ENCODE measurements at regions not wholly inside any gene's neighbourhood (a gene's known extent, or its start where the extent isn't known, plus 50 kb on each side); places are given as distances from the start of the nearest gene placed in this dataset.
"Not testable (repeated sequence)": the region's sequence is repeated elsewhere in the genome, so short reads cannot be mapped to it uniquely, and the experiment has no call there.

DNA sequence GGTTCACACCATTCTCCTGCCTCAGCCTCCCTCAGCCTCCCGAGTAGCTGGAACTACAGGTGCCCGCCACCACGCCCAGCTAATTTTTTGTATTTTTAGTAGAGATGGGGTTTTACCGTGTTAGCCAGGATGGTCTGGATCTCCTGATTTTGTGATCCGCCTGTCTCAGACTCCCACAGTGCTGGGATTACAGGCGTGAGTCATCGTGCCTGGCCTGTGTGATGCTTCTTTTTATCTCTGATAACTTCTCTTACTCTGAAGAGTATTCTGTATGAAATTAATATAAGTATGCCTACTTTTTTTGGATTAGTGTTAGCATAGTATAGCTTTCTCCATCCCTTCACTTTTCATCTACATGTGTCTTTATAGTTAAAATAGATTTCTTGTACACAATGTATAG, 180.8 kb upstream of the GALNT15 start:
- not testable (repeated sequence) for DNase-seq

DNA sequence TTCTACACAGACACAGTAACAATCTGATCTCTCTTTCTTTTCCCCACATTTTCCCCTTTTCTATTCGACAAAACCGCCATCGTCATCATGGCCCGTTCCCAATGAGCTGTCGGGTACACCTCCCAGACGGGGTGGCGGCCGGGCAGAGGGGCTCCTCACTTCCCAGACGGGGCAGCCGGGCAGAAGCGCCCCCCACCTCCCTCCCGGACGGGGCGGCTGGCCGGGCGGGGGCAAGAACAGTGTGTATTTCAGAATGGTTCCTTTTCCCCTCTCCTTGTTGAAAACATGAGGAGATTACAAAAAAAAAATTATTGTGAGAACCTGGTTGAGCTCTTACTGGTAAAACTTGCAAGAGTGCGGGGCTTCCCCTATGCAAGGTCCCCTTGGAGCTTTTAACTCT, 178.0 kb upstream of the GALNT15 start:
- DNase-seq: not testable (repeated sequence)

DNA sequence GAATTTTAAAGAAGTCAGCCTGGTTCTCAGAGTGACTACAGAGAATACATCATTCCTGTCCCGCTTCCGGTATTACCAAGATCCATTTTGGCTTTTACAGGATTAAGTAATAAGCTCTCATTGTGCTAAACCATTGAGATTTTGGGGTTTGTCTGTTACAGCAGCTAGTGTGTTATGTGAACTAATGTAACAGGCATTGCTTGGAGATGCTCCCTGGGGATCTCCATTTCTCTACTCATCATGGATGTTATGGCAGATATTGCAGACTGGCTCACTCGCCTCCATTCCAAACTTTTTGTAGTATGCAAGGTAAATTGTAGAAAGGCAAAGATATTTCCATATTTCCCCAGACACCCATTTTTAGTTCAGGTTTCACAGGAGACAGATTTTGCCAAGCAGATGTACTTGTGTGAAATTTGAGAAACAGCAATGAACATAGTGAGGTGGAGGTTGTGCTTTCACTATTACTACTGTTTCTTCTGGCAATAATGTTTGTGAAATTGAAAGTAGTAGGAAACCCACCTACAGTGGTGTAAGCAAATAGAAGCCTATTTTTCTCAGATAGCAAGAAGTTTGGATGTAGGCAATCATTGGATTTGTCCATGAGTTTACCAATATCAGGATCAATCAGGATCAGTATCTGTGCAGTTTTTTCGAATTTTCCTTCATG, 177.1 kb upstream of the GALNT15 start:
- DNase-seq: no peak

DNA sequence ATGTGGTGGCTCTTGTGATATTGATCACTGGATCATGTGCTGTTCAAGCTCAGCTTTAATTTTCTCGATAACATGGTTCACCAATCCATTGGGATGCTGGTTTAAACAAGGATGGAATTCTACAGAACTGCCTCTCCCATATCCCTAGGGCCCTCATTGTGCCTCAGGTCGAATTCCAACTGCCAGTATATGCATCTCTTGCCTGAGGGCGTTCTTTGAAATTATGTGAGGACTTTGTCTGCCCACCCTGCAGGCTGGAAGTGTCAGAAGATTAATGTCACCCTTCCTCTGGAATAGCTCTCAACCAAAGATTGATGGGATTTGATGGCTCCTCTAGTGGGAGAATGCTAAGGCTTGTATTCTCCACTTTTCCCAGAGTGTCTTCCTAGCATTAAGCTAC, 175.6 kb upstream of the GALNT15 start:
- DNase-seq: no peak

DNA sequence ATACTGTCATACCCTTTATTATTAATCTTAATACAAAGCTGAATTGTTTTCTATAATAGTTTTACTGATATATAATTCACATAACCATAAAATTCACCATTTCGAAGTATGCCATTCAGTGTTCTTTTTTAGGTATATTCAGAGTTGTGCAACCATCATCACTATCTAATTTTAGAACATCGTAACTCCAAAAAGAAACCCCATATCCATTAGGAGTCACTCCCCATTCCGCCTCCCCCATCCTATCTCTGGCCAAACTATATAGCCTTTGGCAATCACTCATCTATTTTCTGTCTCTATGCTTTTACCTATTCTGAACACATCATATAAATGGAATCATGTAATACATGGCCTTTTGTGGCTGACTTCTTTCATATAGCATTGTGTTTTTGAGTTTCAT, 169.7 kb upstream of the GALNT15 start:
- no peak for DNase-seq

DNA sequence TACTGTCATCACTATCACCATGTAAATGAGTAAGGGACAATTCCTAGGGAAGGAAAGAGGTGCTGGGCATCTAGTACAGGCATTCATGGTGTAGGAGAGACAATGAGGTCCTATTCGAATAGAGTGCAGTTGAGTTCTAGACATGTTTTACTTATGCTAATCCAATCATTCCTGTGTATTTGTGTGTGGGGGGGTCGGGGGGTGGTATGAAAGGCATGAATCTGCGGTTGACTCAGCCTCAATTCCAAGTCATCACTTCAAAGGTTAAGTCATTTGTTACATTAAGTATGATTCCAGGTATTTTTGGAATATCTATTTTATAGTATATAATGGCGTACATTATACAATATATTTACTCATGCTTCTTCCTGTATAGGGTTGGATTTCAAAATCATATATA, 163.1 kb upstream of the GALNT15 start:
- no peak for DNase-seq

DNA sequence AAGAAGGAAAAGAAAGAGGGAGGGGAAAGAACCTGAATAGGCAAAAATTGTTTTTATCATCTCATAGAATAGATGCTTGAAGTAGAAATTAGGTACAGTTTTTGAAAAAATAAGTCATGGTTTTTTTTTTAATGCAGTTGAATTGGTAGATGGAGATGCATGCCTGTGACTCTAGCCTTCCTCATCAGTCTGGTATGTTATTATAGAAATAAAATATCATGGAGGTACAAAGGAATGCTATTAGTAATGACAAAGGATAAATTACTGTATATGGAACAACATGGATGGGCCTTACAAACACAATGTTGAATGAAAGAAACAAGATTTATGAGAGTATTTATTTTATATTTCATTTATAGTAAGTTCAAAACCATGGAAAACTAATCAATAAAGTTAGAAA, 162.4 kb upstream of the GALNT15 start:
- no peak for DNase-seq

DNA sequence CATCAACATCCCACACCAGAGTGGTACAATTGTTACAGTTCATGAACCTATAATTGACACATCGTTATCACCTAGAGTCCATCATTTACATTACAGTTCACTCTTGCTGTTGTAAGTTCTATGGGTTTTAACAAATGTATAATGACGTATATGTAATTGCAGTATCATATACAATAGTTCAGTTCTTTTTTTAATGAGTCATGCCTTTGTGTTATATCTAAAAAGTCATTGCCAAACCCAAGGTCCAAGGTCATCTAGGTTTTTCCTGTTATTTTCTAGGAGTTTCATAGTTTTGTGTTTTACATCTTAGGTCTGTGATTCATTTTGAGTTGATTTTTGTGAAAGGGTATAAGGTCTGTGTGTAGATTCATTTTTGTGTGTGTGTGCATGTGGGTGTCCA, 160.9 kb upstream of the GALNT15 start:
- DNase-seq: no peak

DNA sequence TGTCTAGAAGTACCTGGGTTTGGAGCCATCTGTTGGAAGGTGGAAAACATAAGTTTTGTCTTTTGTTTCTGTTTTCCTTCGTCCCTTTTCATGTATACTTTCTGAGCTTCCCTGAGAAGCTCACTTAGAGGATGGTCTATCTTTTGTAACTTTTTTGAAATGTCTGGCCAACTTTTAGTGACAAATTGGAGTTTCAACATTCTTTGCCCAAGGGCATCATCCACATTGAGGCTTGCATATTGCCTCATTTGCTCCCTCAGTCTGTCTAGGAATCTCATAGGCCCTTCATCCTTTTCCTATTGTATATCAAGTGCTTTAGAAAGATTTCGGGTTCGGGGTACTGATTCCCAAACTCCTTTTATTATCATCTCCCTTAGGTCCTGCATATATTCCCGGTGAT, 152.7 kb upstream of the GALNT15 start:
- DNase-seq: not testable (repeated sequence)

DNA sequence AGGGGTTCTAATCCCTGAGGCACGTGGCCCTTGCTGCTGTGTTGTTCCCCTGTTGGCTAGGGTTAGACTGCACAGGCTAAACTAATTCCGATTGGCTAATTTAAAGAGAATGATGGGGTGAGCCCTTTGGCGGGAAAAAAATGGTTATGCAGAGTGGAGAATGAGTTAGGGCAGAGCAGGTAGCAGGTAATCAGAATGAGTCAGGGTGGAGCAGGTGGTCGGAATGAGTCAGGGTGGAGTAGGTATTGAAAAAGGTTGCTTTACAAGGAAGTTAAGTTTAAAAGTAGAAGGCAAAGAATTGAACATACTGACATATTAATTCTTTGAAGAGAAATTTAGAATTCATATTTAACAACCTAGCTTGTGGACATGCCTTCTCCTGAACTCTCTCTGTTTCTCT, 150.6 kb upstream of the GALNT15 start:
- not testable (repeated sequence) for DNase-seq

DNA sequence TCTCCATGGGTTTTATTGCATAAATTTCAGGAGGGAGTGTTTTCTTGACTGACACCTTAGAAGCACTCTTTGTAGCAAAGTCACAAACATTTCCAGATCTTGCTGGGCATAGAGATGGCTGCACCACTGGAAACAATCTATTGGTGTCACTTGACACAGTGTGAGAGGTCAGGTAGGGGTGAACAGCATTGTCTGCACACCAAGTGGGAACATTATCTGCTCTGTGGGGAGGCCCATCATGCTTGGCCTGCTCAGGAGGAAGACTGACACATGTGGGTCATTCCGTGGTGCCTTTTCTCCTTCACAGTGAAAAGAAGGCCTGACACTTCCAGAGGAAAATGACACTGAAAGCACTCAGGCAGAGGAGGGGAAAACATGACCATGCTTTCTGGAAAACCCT, 149.9 kb upstream of the GALNT15 start:
- DNase-seq: no peak

DNA sequence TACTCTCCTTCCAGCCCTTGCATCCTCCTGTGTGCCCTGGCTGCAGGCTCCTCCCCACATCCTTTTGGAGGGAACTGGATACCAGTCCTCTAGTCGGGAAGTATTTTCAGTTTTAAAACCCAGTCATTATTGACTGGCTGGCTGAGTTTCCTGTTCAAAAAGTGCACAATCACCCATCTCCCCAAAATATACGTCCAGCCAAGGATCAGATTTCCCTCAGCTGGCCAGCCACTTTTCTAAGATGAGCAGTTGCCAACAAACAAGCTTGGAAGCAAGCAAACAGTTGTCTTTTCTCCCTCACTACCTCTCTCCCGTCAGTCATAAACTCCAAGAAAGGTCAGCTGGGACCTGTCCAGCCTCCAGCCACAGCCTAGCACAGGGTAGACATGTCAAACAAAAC, 147.7 kb upstream of the GALNT15 start:
- DNase-seq: no peak

DNA sequence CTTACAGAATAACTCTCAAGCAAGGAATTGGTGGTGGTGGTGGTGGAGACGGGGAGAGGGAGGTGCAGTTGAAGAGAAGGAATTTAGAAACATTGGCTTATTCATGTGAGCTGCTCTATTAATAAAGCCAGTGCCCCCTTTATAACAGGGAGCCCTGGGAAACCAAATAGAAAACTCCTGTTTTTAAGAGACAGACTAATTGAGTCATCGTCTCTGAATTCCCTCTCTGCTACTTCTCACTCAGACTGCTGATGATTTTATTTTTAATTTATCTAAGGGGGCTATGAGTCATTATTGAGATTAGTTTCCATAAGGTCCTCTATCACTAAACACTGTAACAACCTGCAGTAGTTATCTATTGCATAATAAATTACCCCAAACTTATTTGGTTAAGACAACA, 145.9 kb upstream of the GALNT15 start:
- DNase-seq: no peak

DNA sequence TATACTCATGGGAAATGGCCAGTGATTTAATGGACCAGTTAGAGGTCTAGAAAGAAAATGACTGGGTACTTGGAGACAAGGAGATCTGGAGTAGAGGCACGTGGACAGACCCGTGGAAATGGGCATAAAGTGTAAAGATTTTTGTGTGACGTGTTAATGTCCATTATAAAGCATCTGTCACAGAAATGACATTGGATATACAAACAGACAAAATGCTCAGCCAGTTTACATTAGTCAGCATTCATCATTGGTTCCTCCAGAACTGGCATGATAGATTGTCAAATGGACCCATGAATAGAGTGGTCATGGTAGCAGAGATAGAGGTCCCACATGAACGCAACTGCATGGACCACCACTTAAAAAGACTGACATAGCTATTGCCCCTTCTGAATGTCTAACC, 144.1 kb upstream of the GALNT15 start:
- DNase-seq: no peak

DNA sequence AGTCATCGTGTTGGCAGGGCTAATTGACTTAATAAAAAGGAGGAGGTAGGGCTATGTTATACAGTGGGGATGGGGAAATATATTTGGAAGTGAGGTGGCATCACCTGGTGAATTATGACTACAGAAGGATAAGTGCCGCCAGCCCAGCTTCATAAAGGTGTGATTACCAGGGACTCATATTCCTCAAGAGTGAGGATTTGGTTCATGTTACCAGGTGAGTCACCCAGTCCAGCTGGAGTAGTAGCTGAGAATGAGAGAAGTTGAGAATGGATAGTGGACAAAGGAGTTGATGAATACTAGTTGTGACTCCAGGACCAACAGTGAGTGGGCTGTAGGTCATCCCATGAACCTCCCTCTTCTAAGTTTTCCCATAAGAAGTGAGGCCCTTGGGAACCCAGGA, 143.0 kb upstream of the GALNT15 start:
- DNase-seq: no peak

DNA sequence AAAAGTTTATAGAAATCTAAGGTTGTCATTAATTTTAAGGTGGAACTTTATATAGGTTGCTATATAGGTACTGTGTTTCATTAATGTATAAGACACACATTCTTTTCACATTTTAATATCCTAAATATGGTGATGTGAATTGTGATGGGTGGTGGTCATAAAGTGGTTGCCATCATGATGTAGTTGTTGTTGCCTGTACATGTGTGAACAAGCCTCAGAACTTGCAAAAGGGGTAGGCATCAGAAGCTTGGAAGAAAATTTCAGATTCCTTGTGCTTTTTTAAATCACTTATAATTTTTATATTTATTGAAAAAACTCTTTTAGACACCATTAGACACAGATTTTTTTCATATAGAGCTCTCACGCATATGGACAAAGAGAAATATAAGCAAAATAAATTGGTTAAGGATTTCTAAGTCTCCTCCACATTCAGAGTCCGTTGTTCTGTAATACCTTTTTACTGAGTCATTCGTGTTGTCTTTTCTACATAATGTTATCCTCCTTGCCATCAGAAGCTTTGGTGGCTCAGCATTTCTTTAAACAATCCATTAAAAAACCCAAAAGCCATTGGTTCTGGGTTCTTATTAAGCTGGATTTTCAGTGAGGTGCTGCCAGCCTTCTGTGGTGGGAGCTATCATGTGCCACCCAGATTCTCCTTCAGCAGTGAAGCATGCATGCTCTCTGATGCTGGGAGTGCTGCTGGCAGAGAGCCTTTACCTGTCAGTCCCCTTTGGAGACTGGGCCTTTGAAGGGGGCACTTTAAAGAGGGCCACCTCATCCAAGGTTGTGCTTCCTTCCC, 140.4 kb upstream of the GALNT15 start:
- no peak for DNase-seq

DNA sequence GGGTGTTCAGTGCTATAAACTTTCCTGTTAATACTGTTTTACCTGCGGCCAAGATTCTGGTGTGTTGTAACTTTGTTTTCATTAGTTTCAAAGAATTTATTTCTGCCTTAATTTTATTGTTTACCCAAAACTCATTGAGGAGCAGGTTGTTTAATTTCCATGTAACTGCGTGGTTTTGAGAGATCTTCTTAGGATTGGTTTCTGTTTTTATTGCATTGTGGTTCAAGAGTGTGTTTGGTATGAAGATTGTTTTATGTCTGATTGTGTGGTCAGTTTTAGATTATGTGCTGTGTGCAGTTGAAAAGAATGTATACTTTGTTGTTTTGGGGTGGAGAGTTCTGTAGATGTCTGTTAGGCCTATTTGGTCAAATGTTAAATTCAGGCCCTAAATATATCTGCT, 133.5 kb upstream of the GALNT15 start:
- no peak for DNase-seq

DNA sequence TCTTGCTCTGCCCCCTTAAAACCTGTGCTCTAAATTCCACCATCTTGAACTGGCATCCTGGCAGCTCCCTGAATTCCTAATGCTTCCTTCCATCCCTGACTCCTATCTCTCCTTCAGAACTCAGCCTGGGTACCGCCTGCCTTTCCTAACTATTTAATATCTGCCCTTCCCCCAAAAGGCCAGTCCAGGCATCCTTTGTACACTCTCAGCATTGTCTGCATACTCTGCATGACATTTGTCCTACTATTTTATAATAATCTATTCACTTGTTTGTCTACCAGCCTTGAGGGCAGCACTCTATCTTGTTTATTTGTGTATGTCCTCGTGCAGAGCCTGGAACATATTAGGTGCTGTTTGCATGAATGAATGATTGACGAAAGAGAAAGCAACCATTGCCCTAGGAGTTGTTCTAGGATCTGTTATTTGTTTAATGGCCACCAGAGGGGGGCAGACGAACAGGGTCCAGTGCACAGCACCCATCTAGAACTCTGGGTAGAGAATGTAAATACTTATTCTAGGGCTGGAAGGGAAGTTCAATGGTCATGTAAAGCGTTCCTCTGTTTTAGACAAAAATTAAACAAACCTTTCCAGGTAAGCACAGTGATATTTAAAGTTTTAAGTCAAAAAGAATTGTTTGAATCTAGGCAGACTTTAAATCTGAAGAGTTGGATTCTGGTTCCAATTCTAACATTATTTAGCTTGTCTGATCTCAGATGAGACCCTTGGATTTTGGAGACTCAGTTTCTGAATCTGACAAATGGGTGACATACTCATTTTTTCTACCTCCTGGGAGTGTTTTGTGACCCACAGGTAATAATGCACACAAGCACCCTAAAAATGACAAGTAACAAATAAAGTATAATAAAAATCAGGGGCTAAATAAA, 125.8 kb upstream of the GALNT15 start:
- no peak for DNase-seq

DNA sequence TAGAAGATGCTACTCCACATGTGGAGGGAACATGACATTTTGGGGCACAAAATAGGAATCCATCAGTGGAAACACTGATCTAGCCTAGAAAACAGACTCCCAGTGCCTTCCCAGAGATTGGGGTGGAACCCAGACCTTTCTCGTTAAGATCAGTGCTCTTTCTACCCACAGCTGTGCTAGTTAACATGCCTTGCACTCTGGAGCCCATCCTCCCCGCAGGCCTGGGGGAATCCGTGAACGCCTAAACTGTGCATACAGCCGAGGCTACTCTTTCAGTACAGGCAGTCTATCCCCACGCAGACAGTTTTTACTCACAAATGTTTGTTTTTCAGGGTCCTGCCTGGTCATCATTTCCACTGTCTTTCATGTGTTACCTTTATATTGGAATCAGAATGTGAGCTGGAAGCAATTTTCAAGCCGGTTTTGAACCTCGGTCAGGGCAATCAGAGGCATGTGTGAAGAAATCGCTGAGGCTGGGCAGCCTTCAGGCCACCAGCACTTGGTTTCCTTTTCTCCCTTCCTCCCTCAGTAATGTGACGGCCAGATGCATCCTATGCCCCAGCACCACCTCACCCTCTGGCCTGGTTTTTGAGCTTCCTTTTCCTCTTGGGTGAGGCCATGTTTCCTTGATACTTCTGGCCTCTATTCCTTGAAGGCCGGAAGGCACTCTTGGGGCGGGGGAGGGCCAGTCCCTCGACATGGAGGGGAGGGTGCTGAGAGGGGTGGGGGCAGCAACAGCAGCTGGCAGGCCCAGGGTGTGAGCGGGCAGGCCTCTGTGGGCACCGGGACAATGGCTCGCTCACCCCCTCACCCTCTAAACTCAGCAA, 123.6 kb upstream of the GALNT15 start:
- no peak for DNase-seq

DNA sequence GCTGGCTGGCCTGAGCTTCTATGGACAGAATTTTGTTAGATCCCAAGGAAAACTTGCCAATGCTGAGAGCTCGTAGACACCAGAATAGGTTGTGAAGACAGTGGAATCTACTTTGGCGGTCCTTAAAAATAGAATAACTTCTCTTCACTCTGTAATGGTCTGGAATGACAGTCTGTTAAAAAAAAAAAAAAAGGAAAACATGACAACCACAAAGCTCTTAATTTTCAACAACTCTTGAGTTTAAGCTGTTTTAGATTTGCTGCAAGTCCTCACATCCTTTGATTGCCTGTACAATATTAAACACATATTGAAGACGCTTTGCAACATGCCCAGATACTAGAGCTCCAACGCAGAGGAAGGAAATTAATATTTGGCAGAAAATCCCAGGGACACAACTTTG, 122.8 kb upstream of the GALNT15 start:
- no peak for DNase-seq

DNA sequence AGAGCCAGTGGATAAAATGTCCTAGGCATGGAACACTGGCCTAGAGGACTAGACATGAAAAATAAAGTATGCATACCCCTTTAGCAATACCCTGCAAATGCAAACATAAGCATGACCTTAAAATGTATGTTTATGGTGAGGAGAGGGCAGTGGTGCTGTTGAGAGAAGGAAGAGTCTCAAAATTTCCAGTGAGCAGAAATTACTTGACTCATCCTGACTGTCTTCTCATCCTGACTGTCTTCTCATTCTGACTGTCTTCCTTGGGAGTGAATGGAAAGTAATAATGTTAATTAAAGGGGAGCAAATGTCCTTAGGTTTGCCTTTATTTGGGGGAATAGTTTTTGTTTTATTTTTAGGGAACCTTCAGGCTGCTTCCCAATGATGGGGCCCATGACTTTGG, 121.5 kb upstream of the GALNT15 start:
- no peak for DNase-seq

DNA sequence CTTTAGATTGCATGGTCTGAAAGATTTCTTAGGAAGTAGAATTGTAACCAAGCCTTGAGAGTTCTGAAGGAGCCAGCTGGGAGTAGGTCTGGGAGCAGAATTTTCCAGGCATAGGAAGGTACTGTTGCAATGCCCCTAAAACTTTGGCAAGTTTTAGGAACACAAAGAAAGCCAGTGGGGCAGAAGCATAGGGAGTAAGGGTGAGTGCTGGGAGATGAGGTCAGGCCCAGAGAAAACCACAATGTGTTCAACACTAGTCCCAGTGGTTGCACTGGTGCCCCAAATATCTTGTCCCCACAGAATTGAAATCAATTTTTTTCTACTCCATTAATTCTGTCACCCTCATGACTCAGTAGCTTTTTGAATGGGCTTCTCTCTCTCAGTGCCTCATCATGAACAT, 120.7 kb upstream of the GALNT15 start:
- no peak for DNase-seq
